CD14-positive monocyte (primary cell): ENCODE measurements at regions not wholly inside any gene's neighbourhood (a gene's known extent, or its start where the extent isn't known, plus 50 kb on each side); places are given as distances from the start of the nearest gene placed in this dataset.

Experiments used
- DNase-seq, 3 donors: peaks; one replicate each; pipeline ENCODE4 v3.0.0-alpha.2; 2011 to 2022
- H2AFZ ChIP-seq: 2 replicates; pipeline ENCODE4 v1.6.0; 2012; ENCODE audit warnings: mild to moderate bottlenecking, low read depth, low read length, inconsistent platforms; ENCODE audit not compliant: insufficient read depth, poor library complexity, severe bottlenecking
- H3K27ac ChIP-seq, 2 donors: 1 replicate in 1 of 2; 2 replicates in 1 of 2; pipeline ENCODE4 v1.5.1; 2012 to 2013; ENCODE audit warnings: low read length in 2 of 2, control low read depth in 1 of 2, inconsistent platforms in 1 of 2, low read depth in 1 of 2, mild to moderate bottlenecking in 1 of 2
- H3K27me3 ChIP-seq, 2 donors: one replicate each; pipeline versions ENCODE4 v1.6.0 to v1.6.1; 2011 to 2013; ENCODE audit warnings: low read length in 2 of 2; ENCODE audit not compliant: control insufficient read depth in 2 of 2, insufficient read depth in 2 of 2
- H3K36me3 ChIP-seq, 2 donors: replicated peaks in 1 of 2; 1 replicate in 1 of 2; 2 replicates in 1 of 2; pipeline versions ENCODE4 v1.5.1 to v1.6.1; 2012 to 2013; ENCODE audit warnings: low read length in 2 of 2, control low read depth in 1 of 2, inconsistent platforms in 1 of 2, mild to moderate bottlenecking in 1 of 2; ENCODE audit not compliant: insufficient read depth in 2 of 2, control insufficient read depth in 1 of 2
- H3K4me1 ChIP-seq, 2 donors: 1 replicate in 1 of 2; 2 replicates in 1 of 2; pipeline versions ENCODE4 v1.5.1 to v1.6.1; 2012 to 2013; ENCODE audit warnings: low read length in 2 of 2, control low read depth in 1 of 2, inconsistent platforms in 1 of 2, mild to moderate bottlenecking in 1 of 2, moderate library complexity in 1 of 2; ENCODE audit not compliant: insufficient read depth in 2 of 2, control insufficient read depth in 1 of 2
- H3K4me2 ChIP-seq: replicated peaks from 2 replicates; pipeline ENCODE3; 2012; ENCODE audit warnings: low read length, moderate library complexity, mild to moderate bottlenecking; ENCODE audit not compliant: poor library complexity, severe bottlenecking; ENCODE audit errors: extremely low read depth
- H3K4me3 ChIP-seq, 3 experiments: fragments of 200-600 bp in 1 of 3; sonication (generic) in 1 of 3; replicated peaks in 1 of 3; 1 replicate in 2 of 3; 2 replicates in 1 of 3; pipeline ENCODE4 v1.5.1; 2011 to 2013; ENCODE audit warnings: low read length in 3 of 3, mild to moderate bottlenecking in 3 of 3, control low read depth in 2 of 3, low read depth in 2 of 3, inconsistent platforms in 1 of 3, moderate library complexity in 1 of 3
- H3K79me2 ChIP-seq: 2 replicates; pipeline ENCODE4 v1.6.0; 2012; ENCODE audit warnings: mild to moderate bottlenecking, control low read depth, inconsistent platforms, low read length, moderate library complexity; ENCODE audit not compliant: insufficient read depth
- H3K9ac ChIP-seq: 2 replicates; pipeline ENCODE4 v1.6.0; 2017; ENCODE audit warnings: low read length, mild to moderate bottlenecking; ENCODE audit not compliant: insufficient read depth, poor library complexity, severe bottlenecking
- H3K9me3 ChIP-seq, 2 donors: replicated peaks in 1 of 2; 1 replicate in 1 of 2; 2 replicates in 1 of 2; pipeline versions ENCODE4 v1.5.1 to v1.6.1; 2012 to 2013; ENCODE audit warnings: low read length in 2 of 2, control low read depth in 1 of 2; ENCODE audit not compliant: control insufficient read depth in 1 of 2, insufficient read depth in 1 of 2
- H4K20me1 ChIP-seq: 2 replicates; pipeline ENCODE4 v1.6.0; 2012; ENCODE audit warnings: mild to moderate bottlenecking, low read length, control low read depth, moderate library complexity; ENCODE audit not compliant: insufficient read depth
- H3K27ac Mint-ChIP-seq, 7 donors: one replicate each; pipeline ENCODE4 v1.8.0; 2020; ENCODE audit warnings: mild to moderate bottlenecking in 7 of 7, mixed read lengths in 7 of 7, moderate library complexity in 6 of 7, inconsistent platforms in 2 of 7
- H3K27me3 Mint-ChIP-seq, 3 donors: one replicate each; pipeline ENCODE4 v1.8.0; 2021 to 2022; ENCODE audit warnings: low read depth in 3 of 3, mild to moderate bottlenecking in 3 of 3, mixed read lengths in 3 of 3, moderate library complexity in 3 of 3, inconsistent platforms in 1 of 3
- H3K36me3 Mint-ChIP-seq, 2 donors: one replicate each; pipeline ENCODE4 v1.8.0; 2020; ENCODE audit warnings: mixed read lengths in 2 of 2, inconsistent platforms in 1 of 2, mild to moderate bottlenecking in 1 of 2
- H3K4me1 Mint-ChIP-seq: one replicate; pipeline ENCODE4 v1.8.0; 2020; ENCODE audit warnings: mild to moderate bottlenecking, mixed read lengths
- H3K4me3 Mint-ChIP-seq, 2 donors: one replicate each; pipeline ENCODE4 v1.8.0; 2020; ENCODE audit warnings: mild to moderate bottlenecking in 2 of 2, mixed read lengths in 2 of 2, moderate library complexity in 1 of 2
- H3K9me3 Mint-ChIP-seq, 7 donors: one replicate each; pipeline ENCODE4 v1.8.0; 2020 to 2022; ENCODE audit warnings: mixed read lengths in 7 of 7, mild to moderate bottlenecking in 6 of 7, moderate library complexity in 6 of 7, inconsistent platforms in 2 of 7
- CTCF ChIP-seq: fragments of 200-600 bp; IDR thresholded peaks from one replicate; pipeline ENCODE4 v1.8.0; 2022; ENCODE audit warnings: antibody characterized with exemption, mild to moderate bottlenecking
- WGBS: methylation state at CpG from one replicate; pipeline ENCODE4 v1.1.5; 2013; ENCODE audit warnings: missing lambda C conversion rate; ENCODE audit not compliant: insufficient coverage; 5-methylcytosine and 5-hydroxymethylcytosine counted together
- intact Hi-C, 2 donors: fragments of 100-400 bp; cut with micrococcal nuclease; formaldehyde crosslinking; loops; one replicate each; pipeline versions ENCODE4 v1.15.0 to v1.15.1; 2023

DNA sequence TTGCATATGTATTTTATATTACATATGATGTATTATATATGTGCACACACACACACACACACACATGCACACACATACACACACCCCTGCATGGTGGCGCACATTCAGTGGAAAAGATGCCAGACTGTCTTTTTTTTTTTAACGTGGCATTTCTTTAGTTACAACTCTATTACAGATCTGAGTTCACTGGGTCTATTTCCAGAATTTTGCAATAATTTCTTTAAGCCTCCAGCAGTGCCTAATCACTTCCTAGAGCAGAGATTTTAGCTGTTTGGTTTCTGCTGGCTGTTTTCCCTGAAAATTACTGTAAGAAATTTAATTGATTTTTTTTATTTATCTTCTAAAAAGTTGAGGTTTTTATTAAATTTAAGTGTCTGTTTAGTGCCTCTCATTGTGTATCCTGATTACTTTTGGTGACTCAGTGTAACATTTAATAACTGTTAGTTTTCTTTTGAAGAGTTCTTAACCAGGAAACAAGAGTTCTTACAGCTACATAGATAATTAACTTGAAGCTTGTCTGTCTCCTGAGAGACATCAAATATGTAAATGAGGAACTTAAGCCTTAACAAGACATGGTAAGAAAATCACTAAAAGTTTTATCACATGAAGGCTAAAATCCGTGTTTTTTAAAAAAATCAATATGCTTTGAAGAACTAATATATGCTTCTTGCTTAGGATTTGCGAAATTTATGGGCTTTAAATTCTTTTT lies 232.0 kb downstream of the MDFIC start:
- no peak for TF ChIP-seq CTCF
- Histone ChIP-seq H4K20me1 (no peaks in the 10 kb centered on the region), H3K36me3 (no peaks in the 10 kb centered on the region), H3K79me2 (no peaks in the 10 kb centered on the region), H3K27me3 (no peaks in the 10 kb centered on the region), H3K4me2 (no peak overlapping the region), H3K4me3 (no peak overlapping the region), H3K9me3 (peaks cover 0 to 4% of the 10 kb centered on the region in 2 donors), H3K9ac (no peak overlapping the region), H3K27ac (no peak overlapping the region), H2AFZ (peak overlapping the region; percentile 23), H3K4me1 (peaks cover 4 to 8% of the 10 kb centered on the region in 2 donors)
- H3K9me3 Mint-ChIP-seq: no peaks in the 10 kb centered on the region
- no peak overlapping the region for H3K4me3 Mint-ChIP-seq
- DNase-seq: no peak
- WGBS: 17% methylated on average over 1 of the region's 4 CpGs
- intact Hi-C loops: no loop called here
- no peaks in the 10 kb centered on the region for H3K27me3 Mint-ChIP-seq
- H3K27ac Mint-ChIP-seq: no peak overlapping the region
- no peaks in the 10 kb centered on the region for H3K36me3 Mint-ChIP-seq
- H3K4me1 Mint-ChIP-seq: peaks cover 2% of the 10 kb centered on the region

DNA sequence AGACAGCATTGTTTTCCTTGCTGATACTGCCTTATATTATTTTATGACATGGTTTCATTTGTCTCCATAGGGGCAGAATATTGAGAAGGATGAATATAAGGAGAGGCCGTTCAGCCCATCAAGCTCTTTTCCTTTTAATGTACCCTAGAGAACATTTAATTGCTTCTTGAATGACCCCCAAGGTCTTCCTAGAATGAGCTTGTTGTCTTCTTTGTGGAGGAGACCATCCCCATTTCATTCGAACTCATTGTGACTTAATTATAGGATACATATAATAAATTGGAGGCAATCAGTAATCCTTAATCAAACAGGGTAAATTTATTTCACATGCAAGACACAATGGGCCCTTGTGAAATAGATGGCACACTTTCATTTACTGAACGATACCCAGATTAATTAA lies 231.3 kb downstream of the MDFIC start:
- no peaks in the 10 kb centered on the region for H4K20me1 ChIP-seq
- WGBS: 50% methylated on average over 1 of the region's 3 CpGs
- peaks cover 4 to 8% of the 10 kb centered on the region in 2 donors for H3K4me1 ChIP-seq
- peaks cover 0 to 4% of the 10 kb centered on the region in 2 donors for H3K9me3 ChIP-seq
- H3K27me3 Mint-ChIP-seq: no peaks in the 10 kb centered on the region
- H3K27me3 ChIP-seq: no peaks in the 10 kb centered on the region
- H3K36me3 Mint-ChIP-seq: no peaks in the 10 kb centered on the region
- H3K4me3 ChIP-seq: no peak overlapping the region
- DNase-seq: no peak
- H3K4me1 Mint-ChIP-seq: peaks cover 2% of the 10 kb centered on the region
- H3K79me2 ChIP-seq: no peaks in the 10 kb centered on the region
- H3K27ac ChIP-seq: no peak overlapping the region
- H3K9me3 Mint-ChIP-seq: no peaks in the 10 kb centered on the region
- H3K9ac ChIP-seq: no peak overlapping the region
- H3K36me3 ChIP-seq: no peaks in the 10 kb centered on the region
- no peak overlapping the region for H3K4me2 ChIP-seq
- TF ChIP-seq CTCF: no peak
- no peak overlapping the region for H2AFZ ChIP-seq
- no peak overlapping the region for H3K27ac Mint-ChIP-seq
- H3K4me3 Mint-ChIP-seq: no peak overlapping the region
- intact Hi-C loops: no loop called here
